Prostate gland (tissue), 2 donors: ENCODE measurements at regions not wholly inside any gene's neighbourhood (a gene's known extent, or its start where the extent isn't known, plus 50 kb on each side); places are given as distances from the start of the nearest gene placed in this dataset.

Experiments
- DNase-seq: peaks from one replicate; pipeline ENCODE4 v3.0.0-alpha.2; 2019; ENCODE audit warnings: low spot score
- H3K27ac ChIP-seq, 2 donors: fragments of 200-600 bp; sonication (generic); 2 replicates each; pipeline ENCODE4 v1.5.1; 2017 to 2019
- H3K27me3 ChIP-seq: fragments of 200-600 bp; sonication (generic); replicated peaks from 2 replicates; pipeline ENCODE4 v1.5.1; 2019; ENCODE audit not compliant: insufficient read depth
- H3K36me3 ChIP-seq, 2 donors: fragments of 200-600 bp; sonication (generic); 1 replicate in 1 of 2; 2 replicates in 1 of 2; pipeline versions ENCODE4 v1.5.1 to v1.8.1; 2017 to 2019
- H3K4me1 ChIP-seq: fragments of 200-600 bp; sonication (generic); replicated peaks from 2 replicates; pipeline ENCODE4 v1.5.1; 2019
- H3K4me3 ChIP-seq, 2 donors: fragments of 200-600 bp; sonication (generic); 2 replicates each; pipeline ENCODE4 v1.5.1; 2017 to 2019
- H3K9me3 ChIP-seq: fragments of 200-600 bp; sonication (generic); 2 replicates; pipeline ENCODE4 v1.5.1; 2017
- POLR2A ChIP-seq: fragments of 450-650 bp; IDR thresholded peaks from one replicate; pipeline ENCODE4 v1.6.1; 2016; ENCODE audit warnings: antibody characterized with exemption, mild to moderate bottlenecking
- POLR2AphosphoS5 ChIP-seq: sonication (generic); formaldehyde crosslinking; IDR thresholded peaks from one replicate; pipeline ENCODE4 v1.6.1; 2017; ENCODE audit warnings: antibody characterized with exemption
- WGBS: methylation state at CpG from one replicate; pipeline ENCODE4 v1.1.5; 2018; 5-methylcytosine and 5-hydroxymethylcytosine counted together
- intact Hi-C: fragments of 100-400 bp; cut with DNase I; formaldehyde crosslinking; loops from one replicate; pipeline ENCODE4 v1.14.2; 2022
- TF ChIP-seq, protein P1 (sequence below), 4 experiments: fragments of 200-600 bp in 2 of 4; fragments of 450-650 bp in 2 of 4; sonication (generic) in 2 of 4; IDR thresholded peaks; 1 replicate in 3 of 4; 2 replicates in 1 of 4; pipeline ENCODE4 v1.5.1; 2016 to 2019; ENCODE audit warnings: antibody characterized with exemption in 4 of 4, mild to moderate bottlenecking in 2 of 4, moderate library complexity in 2 of 4

DNA sequence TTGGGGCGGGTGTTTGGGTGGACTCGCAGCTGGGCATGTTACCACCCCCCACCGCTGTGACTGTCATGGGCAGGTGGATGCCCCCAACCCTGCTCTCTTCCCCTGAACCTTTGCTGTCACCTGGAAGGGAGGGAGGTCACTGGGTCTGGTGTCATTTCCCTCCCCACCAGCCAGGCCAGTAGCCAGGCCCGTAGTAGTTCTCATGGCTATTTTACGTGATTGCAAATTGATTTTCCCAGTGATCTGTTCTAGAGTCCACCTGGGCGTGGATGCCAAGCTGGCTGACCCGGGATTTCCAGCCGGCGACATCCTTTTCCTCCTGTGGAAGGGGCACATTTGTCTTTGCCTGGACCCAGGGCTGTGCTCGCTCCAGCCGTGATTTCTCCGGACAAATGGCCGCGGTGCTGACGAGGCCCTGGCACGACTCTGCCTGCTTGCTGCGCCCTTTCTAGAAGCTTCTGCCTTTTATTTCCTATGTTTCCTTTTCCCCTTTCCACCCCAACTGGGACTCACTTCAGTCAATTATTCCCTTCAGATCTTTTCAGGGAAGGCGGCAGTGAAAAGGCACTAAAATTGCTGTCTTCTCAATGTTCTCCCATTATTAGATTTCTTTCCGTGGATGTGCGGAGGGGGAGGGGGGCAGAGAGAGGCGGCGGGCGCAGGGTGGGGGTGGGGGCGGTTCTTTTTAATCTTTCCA lies 226.9 kb upstream of the CIBAR2 start:
- Histone ChIP-seq H3K4me1 (peaks cover 3% of the 10 kb centered on the region), H3K36me3 (no peaks in the 10 kb centered on the region)

DNA sequence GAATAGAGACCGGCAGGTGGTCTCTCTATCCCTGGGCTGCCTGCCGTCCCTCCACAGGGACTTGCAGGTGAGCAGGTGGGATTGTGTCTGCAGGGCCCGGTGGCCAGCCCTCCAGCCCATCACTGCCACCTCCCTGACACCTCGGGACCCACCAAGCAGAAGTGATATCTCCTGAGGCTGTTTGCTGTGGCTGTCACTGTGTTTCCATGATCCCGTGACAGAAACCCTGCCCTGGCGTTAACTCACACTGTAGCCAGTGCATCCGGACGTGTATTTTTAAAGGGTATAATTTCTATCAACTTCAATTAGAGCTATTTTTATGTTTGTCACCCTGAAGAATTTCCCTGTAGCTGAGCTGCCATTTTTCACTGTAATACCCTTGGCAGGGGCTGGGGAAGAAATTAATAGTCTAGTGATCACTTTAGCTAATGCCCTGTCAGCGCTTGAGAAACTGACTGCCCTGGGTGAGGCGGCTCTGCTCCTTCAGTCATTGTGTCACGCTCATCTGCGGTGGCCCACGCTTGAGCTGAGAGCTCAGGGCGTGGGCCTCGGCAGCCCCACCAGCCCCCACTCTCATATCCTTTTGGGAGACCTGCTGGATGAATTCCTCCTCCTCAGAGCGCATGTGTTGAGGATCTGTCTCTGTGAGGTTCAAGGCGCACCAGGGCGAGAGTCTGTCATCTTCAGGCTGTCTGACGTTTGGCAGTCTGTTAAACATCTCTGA lies 229.9 kb upstream of the CIBAR2 start:
- Histone ChIP-seq H3K27ac (no peak overlapping the region), H3K4me3 (no peak overlapping the region), H3K4me1 (no peaks in the 10 kb centered on the region), H3K9me3 (no peaks in the 10 kb centered on the region), H3K27me3 (no peaks in the 10 kb centered on the region), H3K36me3 (no peaks in the 10 kb centered on the region)
- WGBS: 92% methylated on average over 19 of the region's 19 CpGs
- DNase-seq: no peak
- intact Hi-C loops: no loop called here
- TF ChIP-seq, protein P1, sequence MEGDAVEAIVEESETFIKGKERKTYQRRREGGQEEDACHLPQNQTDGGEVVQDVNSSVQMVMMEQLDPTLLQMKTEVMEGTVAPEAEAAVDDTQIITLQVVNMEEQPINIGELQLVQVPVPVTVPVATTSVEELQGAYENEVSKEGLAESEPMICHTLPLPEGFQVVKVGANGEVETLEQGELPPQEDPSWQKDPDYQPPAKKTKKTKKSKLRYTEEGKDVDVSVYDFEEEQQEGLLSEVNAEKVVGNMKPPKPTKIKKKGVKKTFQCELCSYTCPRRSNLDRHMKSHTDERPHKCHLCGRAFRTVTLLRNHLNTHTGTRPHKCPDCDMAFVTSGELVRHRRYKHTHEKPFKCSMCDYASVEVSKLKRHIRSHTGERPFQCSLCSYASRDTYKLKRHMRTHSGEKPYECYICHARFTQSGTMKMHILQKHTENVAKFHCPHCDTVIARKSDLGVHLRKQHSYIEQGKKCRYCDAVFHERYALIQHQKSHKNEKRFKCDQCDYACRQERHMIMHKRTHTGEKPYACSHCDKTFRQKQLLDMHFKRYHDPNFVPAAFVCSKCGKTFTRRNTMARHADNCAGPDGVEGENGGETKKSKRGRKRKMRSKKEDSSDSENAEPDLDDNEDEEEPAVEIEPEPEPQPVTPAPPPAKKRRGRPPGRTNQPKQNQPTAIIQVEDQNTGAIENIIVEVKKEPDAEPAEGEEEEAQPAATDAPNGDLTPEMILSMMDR (IDR thresholded peaks at IDR 0.05): no peak
- TF ChIP-seq POLR2AphosphoS5 (no peak), POLR2A (no peak)

More for the DNA sequence above, 226.9 kb upstream of the CIBAR2 start:
- intact Hi-C loops: no loop called here
- DNase-seq: no peak
- no peaks in the 10 kb centered on the region for H3K27me3 ChIP-seq
- no peaks in the 10 kb centered on the region for H3K9me3 ChIP-seq
- H3K4me3 ChIP-seq: no peak overlapping the region
- H3K27ac ChIP-seq: no peak overlapping the region
- 82% methylated on average over 24 of the region's 24 CpGs for WGBS
- TF ChIP-seq POLR2A (no peak), POLR2AphosphoS5 (no peak)
- TF ChIP-seq, protein P1 (IDR thresholded peaks at IDR 0.05): no peak

DNA sequence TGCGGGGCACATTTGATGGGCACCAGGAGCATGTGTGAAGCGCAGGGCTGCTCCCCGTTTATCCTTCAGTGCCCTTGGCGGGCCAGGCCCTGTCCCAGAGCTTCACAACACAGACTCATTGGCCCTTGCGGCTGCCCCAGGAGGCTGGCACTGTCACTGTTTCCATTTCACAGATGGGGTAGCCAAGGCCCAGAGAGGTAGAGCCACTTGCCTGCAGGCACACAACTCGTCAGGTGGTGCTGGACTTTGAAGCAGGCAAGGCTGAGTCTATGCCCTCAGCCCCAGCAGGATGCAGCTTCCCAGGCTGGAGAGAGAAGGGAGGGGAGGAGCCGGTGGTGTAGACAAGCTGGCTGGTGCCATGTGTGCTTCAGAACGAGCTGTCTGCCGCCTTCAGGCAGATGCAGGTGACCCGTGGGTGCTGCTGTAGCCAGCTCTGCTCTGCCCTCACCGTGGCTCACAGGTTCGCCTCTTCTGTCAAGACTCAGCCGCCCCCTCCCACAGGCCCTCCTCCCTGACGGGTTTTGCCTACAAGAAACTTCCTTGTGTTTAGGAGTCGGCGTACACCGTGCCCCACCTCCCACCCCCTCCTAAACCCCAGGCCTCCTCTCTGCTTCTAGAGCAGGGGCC lies 232.3 kb upstream of the CIBAR2 start:
- H3K27ac ChIP-seq: no peak overlapping the region
- H3K4me1 ChIP-seq: peaks cover 10% of the 10 kb centered on the region
- H3K9me3 ChIP-seq: no peaks in the 10 kb centered on the region
- TF ChIP-seq, protein P1 (IDR thresholded peaks at IDR 0.05): no peak
- TF ChIP-seq POLR2A (no peak), POLR2AphosphoS5 (no peak)
- no peak overlapping the region for H3K4me3 ChIP-seq
- H3K27me3 ChIP-seq: no peaks in the 10 kb centered on the region
- 91% methylated on average over 16 of the region's 17 CpGs for WGBS
- intact Hi-C loops: no loop called here
- no peaks in the 10 kb centered on the region for H3K36me3 ChIP-seq
- DNase-seq: no peak

DNA sequence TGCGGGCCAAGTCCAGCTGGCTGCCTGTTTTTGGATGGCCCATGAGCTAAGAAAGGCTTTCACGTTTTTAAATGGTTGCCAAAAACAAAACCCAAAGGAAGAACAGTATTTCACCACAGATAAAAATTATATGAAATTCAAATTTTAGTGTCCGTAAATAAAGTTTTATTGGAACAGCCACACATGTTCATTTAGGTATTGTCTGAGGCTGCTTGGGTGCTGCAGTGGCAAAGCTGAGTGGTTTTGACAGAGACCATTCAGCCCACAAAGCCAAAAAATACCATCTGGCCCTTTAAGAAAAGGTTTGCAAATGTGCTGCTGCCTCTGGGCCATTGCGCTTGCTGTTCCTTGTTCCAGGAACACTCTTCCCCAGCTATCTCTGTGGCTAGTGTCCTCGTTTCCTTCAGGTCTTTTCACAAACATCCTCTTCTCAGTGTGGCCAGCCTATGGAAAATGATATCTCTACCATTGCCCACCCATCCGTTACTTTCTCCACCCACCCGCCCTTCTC lies 232.9 kb upstream of the CIBAR2 start:
- H3K36me3 ChIP-seq: no peaks in the 10 kb centered on the region
- whole genome bisulfite sequencing: 89% methylated on average over 7 of the region's 7 CpGs

More for the DNA sequence above, 232.9 kb upstream of the CIBAR2 start:
- TF ChIP-seq POLR2AphosphoS5 (no peak), POLR2A (no peak)
- TF ChIP-seq, protein P1 (IDR thresholded peaks at IDR 0.05): no peak
- H3K4me1 ChIP-seq: peaks cover 15% of the 10 kb centered on the region
- no peaks in the 10 kb centered on the region for H3K27me3 ChIP-seq
- no peak overlapping the region for H3K27ac ChIP-seq
- H3K9me3 ChIP-seq: no peaks in the 10 kb centered on the region
- no peak overlapping the region for H3K4me3 ChIP-seq
- no peak for DNase-seq
- intact Hi-C loops: no loop called here
